Neural progenitor cell (in vitro differentiated cells): ENCODE measurements at regions not wholly inside any gene's neighbourhood (a gene's known extent, or its start where the extent isn't known, plus 50 kb on each side); places are given as distances from the start of the nearest gene placed in this dataset.

ENCODE experiments used
- DNase-seq: peaks from one replicate; pipeline ENCODE4 v3.0.0-alpha.2; 2016; ENCODE audit warnings: low spot score
- H2AFZ ChIP-seq: fragments of 200-600 bp; sonication (generic); replicated peaks from 2 replicates; pipeline ENCODE4 v1.6.1; 2016; ENCODE audit warnings: antibody characterized with exemption
- H3F3A ChIP-seq: fragments of 200-600 bp; sonication (generic); 2 replicates; pipeline ENCODE4 v1.6.1; 2016; ENCODE audit warnings: antibody characterized with exemption, low read depth
- H3K27ac ChIP-seq: fragments of 200-600 bp; sonication (generic); 2 replicates; pipeline ENCODE4 v1.5.1; 2016; ENCODE audit warnings: mild to moderate bottlenecking
- H3K27me3 ChIP-seq: fragments of 200-600 bp; sonication (generic); 2 replicates; pipeline ENCODE4 v1.6.1; 2016; ENCODE audit warnings: mild to moderate bottlenecking, moderate library complexity
- H3K36me3 ChIP-seq: fragments of 200-600 bp; sonication (generic); 2 replicates; pipeline ENCODE4 v1.5.1; 2016
- H3K4me1 ChIP-seq: fragments of 200-600 bp; sonication (generic); 2 replicates; pipeline ENCODE4 v1.6.1; 2016; ENCODE audit warnings: mixed run types
- H3K4me2 ChIP-seq: fragments of 200-600 bp; sonication (generic); 2 replicates; pipeline ENCODE4 v1.6.1; 2016
- H3K4me3 ChIP-seq: fragments of 200-600 bp; sonication (generic); 2 replicates; pipeline ENCODE4 v1.5.1; 2016
- H3K79me2 ChIP-seq: fragments of 200-600 bp; sonication (generic); 2 replicates; pipeline ENCODE4 v1.6.1; 2016; ENCODE audit warnings: low read depth
- H3K9ac ChIP-seq: fragments of 200-600 bp; sonication (generic); 2 replicates; pipeline ENCODE4 v1.6.1; 2016
- H3K9me3 ChIP-seq: fragments of 200-600 bp; sonication (generic); 2 replicates; pipeline ENCODE4 v1.5.1; 2016; ENCODE audit warnings: low read depth
- H4K20me1 ChIP-seq: fragments of 200-600 bp; sonication (generic); 2 replicates; pipeline ENCODE4 v1.6.1; 2016; ENCODE audit warnings: low read depth
- H3K27ac Mint-ChIP-seq: 3 replicates; pipeline ENCODE4 v1.8.0; 2021; ENCODE audit warnings: mixed read lengths
- H3K27me3 Mint-ChIP-seq: 2 replicates; pipeline ENCODE4 v1.8.0; 2022; ENCODE audit warnings: low read depth, mild to moderate bottlenecking, inconsistent platforms, moderate library complexity, mixed read lengths; ENCODE audit not compliant: insufficient read depth
- H3K36me3 Mint-ChIP-seq: 3 replicates; pipeline ENCODE4 v1.8.0; 2021; ENCODE audit warnings: mixed read lengths
- H3K4me1 Mint-ChIP-seq: 3 replicates; pipeline ENCODE4 v1.8.0; 2021; ENCODE audit warnings: mixed read lengths
- H3K4me3 Mint-ChIP-seq: 3 replicates; pipeline ENCODE4 v1.8.0; 2021; ENCODE audit warnings: mild to moderate bottlenecking, moderate library complexity, mixed read lengths
- H3K9me3 Mint-ChIP-seq: 3 replicates; pipeline ENCODE4 v1.8.0; 2020; ENCODE audit warnings: mixed read lengths
- CTCF ChIP-seq: fragments of 200-600 bp; sonication (generic); IDR thresholded peaks from 2 replicates; pipeline ENCODE4 v1.5.1; 2017; ENCODE audit warnings: antibody characterized with exemption, mild to moderate bottlenecking
- EZH2 ChIP-seq: fragments of 200-600 bp; sonication (generic); IDR thresholded peaks from 2 replicates; pipeline ENCODE4 v1.6.1; 2017; ENCODE audit warnings: antibody characterized with exemption, mild to moderate bottlenecking, moderate library complexity
- EZH2phosphoT487 ChIP-seq: fragments of 200-600 bp; sonication (generic); IDR thresholded peaks from 2 replicates; pipeline ENCODE4 v1.6.1; 2017; ENCODE audit warnings: antibody characterized with exemption

GRCh38 chr4:116413222-116413621 lies 672.2 kb downstream of the TRAM1L1 start:
- TF ChIP-seq EZH2phosphoT487 (no peak), EZH2 (no peak), CTCF (no peak)

DNA sequence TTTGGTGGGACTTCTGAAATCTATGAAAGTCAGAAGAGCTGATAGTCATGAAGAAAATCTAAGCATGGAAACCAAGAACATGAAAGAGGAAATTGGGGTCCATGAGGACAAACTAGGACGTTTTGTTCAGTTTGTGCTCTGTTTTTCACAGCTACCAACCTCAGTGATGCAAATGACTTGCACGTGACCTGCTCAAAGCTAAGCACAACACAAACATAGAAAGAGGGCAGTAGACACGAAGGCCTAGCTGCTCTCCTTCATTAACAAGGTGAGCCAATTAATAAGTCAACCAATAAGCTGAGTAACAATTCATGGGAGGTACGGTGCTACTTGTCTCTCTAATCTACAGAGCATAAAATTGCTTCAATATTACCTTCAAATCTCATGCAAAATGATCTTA lies 684.1 kb downstream of the TRAM1L1 start:
- no peak overlapping the region for H3K4me3 ChIP-seq
- H3K27ac ChIP-seq: no peak overlapping the region
- Mint-ChIP-seq H3K36me3 (no peaks in the 10 kb centered on the region), H3K4me1 (no peaks in the 10 kb centered on the region), H3K9me3 (no peaks in the 10 kb centered on the region), H3K27me3 (no peaks in the 10 kb centered on the region), H3K27ac (no peak overlapping the region), H3K4me3 (no peak overlapping the region)
- H3K9ac ChIP-seq: no peak overlapping the region
- H4K20me1 ChIP-seq: no peaks in the 10 kb centered on the region
- H3K79me2 ChIP-seq: no peaks in the 10 kb centered on the region
- no peaks in the 10 kb centered on the region for H3K27me3 ChIP-seq
- no peaks in the 10 kb centered on the region for H3K36me3 ChIP-seq
- DNase-seq: no peak
- no peaks in the 10 kb centered on the region for H3F3A ChIP-seq
- no peak overlapping the region for H2AFZ ChIP-seq
- H3K9me3 ChIP-seq: no peaks in the 10 kb centered on the region
- no peak overlapping the region for H3K4me2 ChIP-seq
- H3K4me1 ChIP-seq: no peaks in the 10 kb centered on the region
- no peak for TF ChIP-seq EZH2
- TF ChIP-seq CTCF: no peak

More at GRCh38 chr4:116413222-116413621, 672.2 kb downstream of the TRAM1L1 start:
- H3K4me3 ChIP-seq: no peak overlapping the region
- no peak overlapping the region for H2AFZ ChIP-seq
- H3K27ac Mint-ChIP-seq: no peak overlapping the region
- no peaks in the 10 kb centered on the region for H3K9me3 ChIP-seq
- no peaks in the 10 kb centered on the region for H3K4me1 Mint-ChIP-seq
- no peak for DNase-seq
- no peak overlapping the region for H3K4me3 Mint-ChIP-seq
- no peak overlapping the region for H3K4me2 ChIP-seq
- no peaks in the 10 kb centered on the region for H3K27me3 ChIP-seq
- no peaks in the 10 kb centered on the region for H3F3A ChIP-seq
- H3K27me3 Mint-ChIP-seq: no peaks in the 10 kb centered on the region
- H3K36me3 Mint-ChIP-seq: no peaks in the 10 kb centered on the region
- H3K27ac ChIP-seq: no peak overlapping the region
- H4K20me1 ChIP-seq: no peaks in the 10 kb centered on the region
- H3K79me2 ChIP-seq: no peaks in the 10 kb centered on the region
- no peak overlapping the region for H3K9ac ChIP-seq
- no peaks in the 10 kb centered on the region for H3K4me1 ChIP-seq
- H3K9me3 Mint-ChIP-seq: no peaks in the 10 kb centered on the region
- no peaks in the 10 kb centered on the region for H3K36me3 ChIP-seq

DNA sequence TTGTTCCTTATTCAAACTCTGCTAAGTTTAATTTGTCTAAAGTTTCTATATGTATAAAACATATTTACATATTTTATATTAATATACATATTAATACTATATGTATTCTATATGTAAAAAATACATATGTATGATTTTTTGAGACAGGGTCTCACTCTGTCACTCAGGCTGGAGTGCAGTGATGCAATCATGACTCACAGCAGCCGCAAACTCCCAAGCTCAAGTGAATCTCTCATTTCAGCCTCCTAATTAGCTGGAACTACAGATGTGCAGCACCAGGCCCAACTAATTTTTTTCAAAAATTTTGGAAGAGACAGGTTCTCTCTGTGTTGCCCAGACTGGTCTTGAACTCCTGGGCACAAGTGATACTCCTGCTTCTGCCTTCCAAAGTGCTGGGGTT lies 684.9 kb downstream of the TRAM1L1 start:
- Mint-ChIP-seq H3K36me3 (no peaks in the 10 kb centered on the region), H3K9me3 (no peaks in the 10 kb centered on the region), H3K27me3 (no peaks in the 10 kb centered on the region), H3K27ac (no peak overlapping the region), H3K4me3 (no peak overlapping the region), H3K4me1 (no peaks in the 10 kb centered on the region)
- no peaks in the 10 kb centered on the region for H3K36me3 ChIP-seq
- no peaks in the 10 kb centered on the region for H3K79me2 ChIP-seq
- no peak overlapping the region for H3K27ac ChIP-seq
- no peak overlapping the region for H2AFZ ChIP-seq
- TF ChIP-seq EZH2phosphoT487 (no peak), CTCF (no peak), EZH2 (no peak)
- H3K4me1 ChIP-seq: no peaks in the 10 kb centered on the region
- H3K9me3 ChIP-seq: no peaks in the 10 kb centered on the region
- H4K20me1 ChIP-seq: no peaks in the 10 kb centered on the region
- no peaks in the 10 kb centered on the region for H3K27me3 ChIP-seq
- no peak overlapping the region for H3K4me2 ChIP-seq
- DNase-seq: no peak
- no peaks in the 10 kb centered on the region for H3F3A ChIP-seq
- no peak overlapping the region for H3K9ac ChIP-seq
- H3K4me3 ChIP-seq: no peak overlapping the region

GRCh38 chr4:116397714-116398113 lies 687.7 kb downstream of the TRAM1L1 start:
- Histone ChIP-seq H3K36me3 (no peaks in the 10 kb centered on the region), H3K4me1 (no peaks in the 10 kb centered on the region), H3K4me2 (no peak overlapping the region), H4K20me1 (no peaks in the 10 kb centered on the region), H3K4me3 (no peak overlapping the region), H3K27me3 (no peaks in the 10 kb centered on the region), H2AFZ (no peak overlapping the region), H3K9ac (no peak overlapping the region), H3K79me2 (no peaks in the 10 kb centered on the region), H3K9me3 (no peaks in the 10 kb centered on the region), H3K27ac (no peak overlapping the region), H3F3A (no peaks in the 10 kb centered on the region)
- H3K9me3 Mint-ChIP-seq: no peaks in the 10 kb centered on the region
- DNase-seq: no peak
- H3K4me1 Mint-ChIP-seq: no peaks in the 10 kb centered on the region
- no peak overlapping the region for H3K4me3 Mint-ChIP-seq
- H3K27me3 Mint-ChIP-seq: no peaks in the 10 kb centered on the region
- TF ChIP-seq CTCF (no peak), EZH2 (no peak), EZH2phosphoT487 (no peak)
- no peak overlapping the region for H3K27ac Mint-ChIP-seq
- H3K36me3 Mint-ChIP-seq: no peaks in the 10 kb centered on the region
